Endothelial cell of umbilical vein (primary cell): ENCODE measurements at regions not wholly inside any gene's neighbourhood (a gene's known extent, or its start where the extent isn't known, plus 50 kb on each side); places are given as distances from the start of the nearest gene placed in this dataset.

Experiments
- BruUV-seq: library from RNA; stranded (reverse); fragments of 400-500 nt; replicated peaks from 2 replicates; lab custom pipeline; 2021; lab: Mats Ljungman, UMichigan
- CTCF ChIA-PET: fragments of 300-600, 350-600 bp; sonication (Branson Sonifier 250); formaldehyde crosslinking; loops from one replicate; lab custom pipeline; 2021; ENCODE audit warnings: antibody characterized with exemption, inconsistent platforms; lab: Charles Lee
- POLR2A ChIA-PET: fragments of 300-600, 350-600 bp; sonication (Branson Sonifier 250); formaldehyde crosslinking; loops from one replicate; lab custom pipeline; 2021; ENCODE audit warnings: antibody characterized with exemption, inconsistent platforms; lab: Charles Lee
- DNase-seq: peaks from one replicate; pipeline ENCODE4 v3.0.0-alpha.2; 2011; ENCODE audit warnings: low read depth, low spot score
- FAIRE-seq: peaks from 2 replicates; lab custom pipeline; 2011; peaks lifted over from hg19 to GRCh38; lab: Jason Lieb, UNC
- H2AFZ ChIP-seq: 2 replicates; pipeline ENCODE4 v1.6.0; 2012; ENCODE audit warnings: low read depth, low read length, control low read depth, inconsistent platforms
- H3K27ac ChIP-seq: 2 replicates; pipeline ENCODE4 v1.5.1; 2011; ENCODE audit warnings: low read depth, mild to moderate bottlenecking, control low read depth, low read length, moderate library complexity; ENCODE audit not compliant: insufficient read depth
- H3K27me3 ChIP-seq, 2 experiments: 2 replicates each; pipeline versions ENCODE4 v1.6.0 to v1.6.1; 2011; ENCODE audit warnings: low read length in 2 of 2, mixed read lengths in 1 of 2; ENCODE audit not compliant: control insufficient read depth in 2 of 2, insufficient read depth in 2 of 2
- H3K36me3 ChIP-seq, 2 experiments: 2 replicates in 1 of 2; 3 replicates in 1 of 2; pipeline ENCODE4 v1.5.1; 2011; ENCODE audit warnings: low read length in 2 of 2, mild to moderate bottlenecking in 1 of 2, moderate library complexity in 1 of 2; ENCODE audit not compliant: control insufficient read depth in 2 of 2, insufficient read depth in 2 of 2; ENCODE audit errors: extremely low read depth in 1 of 2
- H3K4me1 ChIP-seq: 3 replicates; pipeline ENCODE4 v1.5.1; 2011; ENCODE audit warnings: mild to moderate bottlenecking, low read length; ENCODE audit not compliant: control insufficient read depth, insufficient read depth; ENCODE audit errors: extremely low read depth
- H3K4me2 ChIP-seq: 2 replicates; pipeline ENCODE4 v1.6.1; 2011; ENCODE audit warnings: low read length, control low read depth, mixed read lengths; ENCODE audit not compliant: insufficient read depth
- H3K4me3 ChIP-seq, 3 experiments: fragments of 200-600 bp in 1 of 3; sonication (generic), shearing (Covaris generic) in 1 of 3; replicated peaks in 1 of 3; 2 replicates each; pipeline ENCODE4 v1.5.1; 2011 to 2016; ENCODE audit warnings: control low read depth in 3 of 3, low read length in 3 of 3, mild to moderate bottlenecking in 2 of 3, inconsistent platforms in 1 of 3, low read depth in 1 of 3, moderate library complexity in 1 of 3; ENCODE audit not compliant: insufficient read depth in 1 of 3
- H3K79me2 ChIP-seq: 2 replicates; pipeline ENCODE4 v1.6.0; 2012; ENCODE audit warnings: low read length, inconsistent platforms; ENCODE audit not compliant: control insufficient read depth, insufficient read depth
- H3K9ac ChIP-seq: replicated peaks from 2 replicates; pipeline ENCODE3; 2011; ENCODE audit warnings: low read length, control low read depth; ENCODE audit not compliant: insufficient read depth; ENCODE audit errors: extremely low read depth
- H3K9me1 ChIP-seq: replicated peaks from 3 replicates; pipeline ENCODE4 v1.6.0; 2011; ENCODE audit warnings: mild to moderate bottlenecking, low read length; ENCODE audit not compliant: control insufficient read depth, insufficient read depth; ENCODE audit errors: extremely low read depth
- H3K9me3 ChIP-seq: replicated peaks from 2 replicates; pipeline ENCODE4 v1.5.1; 2012; ENCODE audit warnings: low read length, inconsistent platforms; ENCODE audit not compliant: control insufficient read depth, insufficient read depth
- H4K20me1 ChIP-seq: replicated peaks from 2 replicates; pipeline ENCODE3; 2011; ENCODE audit warnings: mild to moderate bottlenecking, low read length; ENCODE audit not compliant: control insufficient read depth, insufficient read depth; ENCODE audit errors: extremely low read depth
- CTCF ChIP-seq, 2 donors: IDR thresholded peaks; 1 replicate in 1 of 2; 2 replicates in 1 of 2; pipeline ENCODE4 v1.5.1; 2011; ENCODE audit warnings: low read length in 2 of 2, mild to moderate bottlenecking in 2 of 2, moderate library complexity in 2 of 2, control low read depth in 1 of 2, inconsistent platforms in 1 of 2, low read depth in 1 of 2; ENCODE audit not compliant: insufficient read depth in 1 of 2; ENCODE audit errors: extremely low read depth in 1 of 2
- EZH2 ChIP-seq: IDR thresholded peaks from 2 replicates; pipeline ENCODE4 v1.6.1; 2012; ENCODE audit warnings: borderline replicate concordance, low read depth, mild to moderate bottlenecking, moderate library complexity, low read length, inconsistent platforms; ENCODE audit not compliant: severe bottlenecking
- FOS ChIP-seq: IDR thresholded peaks from 2 replicates; pipeline ENCODE4 v1.6.1; 2011; ENCODE audit warnings: mild to moderate bottlenecking, low read length, moderate library complexity, borderline replicate concordance; ENCODE audit not compliant: insufficient read depth
- GATA2 ChIP-seq: IDR thresholded peaks from 2 replicates; pipeline ENCODE4 v1.7.0; 2011; ENCODE audit warnings: low read depth, mild to moderate bottlenecking, moderate library complexity, mixed read lengths, low read length; ENCODE audit not compliant: insufficient read length, insufficient read depth
- JUN ChIP-seq: IDR thresholded peaks from 2 replicates; pipeline ENCODE4 v1.6.1; 2011; ENCODE audit warnings: borderline replicate concordance, low read depth; ENCODE audit not compliant: insufficient read length, insufficient read depth
- MYC ChIP-seq: IDR thresholded peaks from one replicate; pipeline ENCODE4 v1.6.1; 2011; ENCODE audit warnings: mild to moderate bottlenecking, low read depth, low read length
- POLR2A ChIP-seq: IDR thresholded peaks from 2 replicates; pipeline ENCODE4 v1.6.1; 2012; ENCODE audit warnings: low read depth, mild to moderate bottlenecking, control low read depth, low read length
- POLR2AphosphoS5 ChIP-seq: IDR thresholded peaks from 2 replicates; pipeline ENCODE4 v1.6.1; 2012; ENCODE audit warnings: low read depth, mild to moderate bottlenecking, control low read depth, low read length, moderate library complexity; ENCODE audit not compliant: insufficient read depth
- dilution Hi-C: fragments of 300-500 bp; cut with MboI; formaldehyde crosslinking; loops from one replicate; pipeline ENCODE4 v1.15.0; 2019; ENCODE audit warnings: low sequenced_read_pairs; ENCODE audit not compliant: extremely low pct_ligation_motif_present
- intact Hi-C: fragments of 100-400 bp; cut with micrococcal nuclease; formaldehyde crosslinking; loops from one replicate; pipeline ENCODE4 v1.10.0; 2022
- TF ChIP-seq, protein P1 (sequence below): IDR thresholded peaks from 2 replicates; pipeline ENCODE4 v1.6.1; 2011; ENCODE audit not compliant: insufficient read depth, insufficient read length

GRCh38 chrX:118189000-118189399 is 72.4 kb upstream of the KLHL13 start:
- POLR2A ChIA-PET, result no interaction called here
- no peaks in the 10 kb centered on the region for H3K36me3 ChIP-seq
- H3K9me1 ChIP-seq, result no peaks in the 10 kb centered on the region
- dilution Hi-C loops (no loop called here), intact Hi-C loops (no loop called here)
- CTCF ChIA-PET, result no interaction called here
- H3K4me2 ChIP-seq, result no peak overlapping the region
- FAIRE-seq (no peak), DNase-seq (no peak)
- no peaks in the 10 kb centered on the region for H3K27me3 ChIP-seq
- no peak overlapping the region for H3K9ac ChIP-seq
- H3K4me1 ChIP-seq, result no peaks in the 10 kb centered on the region
- H2AFZ ChIP-seq, result no peak overlapping the region
- H3K9me3 ChIP-seq, result no peaks in the 10 kb centered on the region
- H4K20me1 ChIP-seq, result no peaks in the 10 kb centered on the region
- no peak overlapping the region for H3K27ac ChIP-seq
- H3K4me3 ChIP-seq, result no peak overlapping the region
- BruUV-seq, result no TSS peak
- TF ChIP-seq GATA2 (no peak), EZH2 (no peak), CTCF (IDR thresholded peaks at IDR 0.05; ENCODE audit: extremely low read depth in 1 of 2, insufficient read depth in 1 of 2, low read depth in 1 of 2, low read length in 2 of 2) (no peak), FOS (no peak), POLR2A (no peak), JUN (no peak), MYC (no peak), POLR2AphosphoS5 (no peak)
- TF ChIP-seq, protein P1, sequence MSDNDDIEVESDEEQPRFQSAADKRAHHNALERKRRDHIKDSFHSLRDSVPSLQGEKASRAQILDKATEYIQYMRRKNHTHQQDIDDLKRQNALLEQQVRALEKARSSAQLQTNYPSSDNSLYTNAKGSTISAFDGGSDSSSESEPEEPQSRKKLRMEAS, result no peak
- no peaks in the 10 kb centered on the region for H3K79me2 ChIP-seq
